Heart left ventricle (tissue), 16 donors: ENCODE measurements at regions not wholly inside any gene's neighbourhood (a gene's known extent, or its start where the extent isn't known, plus 50 kb on each side); places are given as distances from the start of the nearest gene placed in this dataset.
A peak's percentile ranks its signal among the peaks of the same experiment; 100 is the strongest.
"Not testable (repeated sequence)": the region's sequence is repeated elsewhere in the genome, so short reads cannot be mapped to it uniquely, and the experiment has no call there.

Experiments used
- ATAC-seq, 4 donors: fragments of 200-7000 bp; cut with Tn5 transposase; one replicate each; pipeline ENCODE4 v1.9.1; 2020 to 2022; ENCODE audit warnings: moderate library complexity in 4 of 4, mild to moderate bottlenecking in 3 of 4, moderate number of reproducible peaks in 1 of 4
- DNase-seq, 5 donors: peaks; one replicate each; pipeline ENCODE4 v3.0.0-alpha.2; 2020
- H3K27ac ChIP-seq, 12 donors: fragments of 200-600 bp; sonication (generic) in 4 of 12; one replicate each; pipeline versions ENCODE4 v1.5.0 to v1.8.0; 2016 to 2022; ENCODE audit warnings: mild to moderate bottlenecking in 2 of 12
- H3K27me3 ChIP-seq, 9 donors: fragments of 200-600 bp; sonication (generic) in 2 of 9; one replicate each; pipeline versions ENCODE4 v1.5.1 to v1.8.0; 2016 to 2022; ENCODE audit warnings: mild to moderate bottlenecking in 3 of 9
- H3K36me3 ChIP-seq, 9 donors: fragments of 200-600 bp; sonication (generic) in 2 of 9; one replicate each; pipeline versions ENCODE4 v1.5.0 to v1.8.0; 2018 to 2022; ENCODE audit warnings: mild to moderate bottlenecking in 2 of 9
- H3K4me1 ChIP-seq, 12 donors: fragments of 200-600 bp; sonication (generic) in 4 of 12; one replicate each; pipeline versions ENCODE4 v1.5.0 to v1.8.0; 2016 to 2022; ENCODE audit warnings: mild to moderate bottlenecking in 3 of 12
- H3K4me3 ChIP-seq, 12 donors: fragments of 200-600 bp; sonication (generic) in 4 of 12; one replicate each; pipeline versions ENCODE4 v1.5.0 to v1.8.0; 2017 to 2022; ENCODE audit warnings: mild to moderate bottlenecking in 9 of 12, moderate library complexity in 4 of 12
- H3K9me3 ChIP-seq, 12 donors: fragments of 200-600 bp; sonication (generic) in 4 of 12; one replicate each; pipeline versions ENCODE4 v1.5.0 to v1.8.0; 2016 to 2022; ENCODE audit warnings: mild to moderate bottlenecking in 1 of 12
- POLR2A ChIP-seq, 2 donors: fragments of 450-650 bp; IDR thresholded peaks; one replicate each; pipeline ENCODE4 v1.6.1; 2017; ENCODE audit warnings: antibody characterized with exemption in 2 of 2, mild to moderate bottlenecking in 2 of 2, moderate library complexity in 2 of 2
- WGBS, 4 donors: extraction: QIAGEN DNeasy Blood & Tissue Kit in 2 of 4; methylation state at CpG; one replicate each; pipeline versions ENCODE4 v1.1.5 to v1.1.7; 2013 to 2018; 5-methylcytosine and 5-hydroxymethylcytosine counted together
- intact Hi-C, 10 donors: fragments of 100-400 bp; cut with DNase I; formaldehyde crosslinking; loops; one replicate each; pipeline versions ENCODE4 v1.11.1 to v1.14.2; 2022
- TF ChIP-seq, protein P1 (sequence below), 12 donors: fragments of 200-600 bp; sonication (generic) in 4 of 12; IDR thresholded peaks; one replicate each; pipeline versions ENCODE4 v1.5.0 to v1.8.0; 2018 to 2022; ENCODE audit warnings: antibody characterized with exemption in 12 of 12, mild to moderate bottlenecking in 5 of 12
- donor health status: ischemic (EF 13 %, LVEDD 7.1; RV severe dilation, severe dysfunction).
- donor health status: healthy with polysubstance abuse.
- donor health status: DM: no; HTN: yes; CAD: no.
- donor health status: DM: no; HTN: no; CAD: no.
- donor health status: ischemic (EF 25% LVEDD 6.9; RV normal size, moderate dysfunction).
- donor health status: ischemic (EF 25% LVEDD 5.7; RV mildly dilated, moderate dysfunction).
- donor health status: healthy.
- donor health status: DM: yes; HTN: yes; CAD: no.
- donor health status: ischemic (EF 35%, LVEDD 5.7; RV mildly dilated, moderate dysfunction).
- donor health status: nonischemic (EF 11% LVEDD 7.7; RV severe dilation, severe dysfunction).
- donor health status: DM: yes; HTN: yes; CAD: no.
- donor health status: PGD.
- donor health status: ischemic (EF 29% LVEDD 5.4; RV normal size, mild dysfunction).
- donor health status: nonischemic (EF 23%, LVEDD 6.1; RV moderate dilation, normal function).

DNA sequence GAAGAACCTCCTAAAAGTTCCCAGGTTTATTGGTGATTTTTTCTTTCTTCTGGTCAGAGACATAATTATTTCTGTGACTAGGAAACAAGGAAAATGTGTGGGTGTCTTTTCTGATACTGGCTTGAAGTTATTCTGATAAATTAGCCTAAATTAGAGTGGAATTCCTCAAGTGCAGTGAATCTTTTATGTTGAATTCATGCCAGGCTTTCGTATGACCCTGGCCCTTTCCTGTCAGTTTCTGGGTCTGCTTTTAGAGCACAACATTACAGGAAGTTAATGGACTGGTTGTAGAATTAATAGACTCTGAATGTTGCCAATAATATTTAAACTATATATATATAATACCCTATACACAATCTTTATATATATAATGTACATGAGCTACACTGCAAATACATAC is 230.6 kb upstream of the KIAA1217 start:
- TF ChIP-seq, protein P1, sequence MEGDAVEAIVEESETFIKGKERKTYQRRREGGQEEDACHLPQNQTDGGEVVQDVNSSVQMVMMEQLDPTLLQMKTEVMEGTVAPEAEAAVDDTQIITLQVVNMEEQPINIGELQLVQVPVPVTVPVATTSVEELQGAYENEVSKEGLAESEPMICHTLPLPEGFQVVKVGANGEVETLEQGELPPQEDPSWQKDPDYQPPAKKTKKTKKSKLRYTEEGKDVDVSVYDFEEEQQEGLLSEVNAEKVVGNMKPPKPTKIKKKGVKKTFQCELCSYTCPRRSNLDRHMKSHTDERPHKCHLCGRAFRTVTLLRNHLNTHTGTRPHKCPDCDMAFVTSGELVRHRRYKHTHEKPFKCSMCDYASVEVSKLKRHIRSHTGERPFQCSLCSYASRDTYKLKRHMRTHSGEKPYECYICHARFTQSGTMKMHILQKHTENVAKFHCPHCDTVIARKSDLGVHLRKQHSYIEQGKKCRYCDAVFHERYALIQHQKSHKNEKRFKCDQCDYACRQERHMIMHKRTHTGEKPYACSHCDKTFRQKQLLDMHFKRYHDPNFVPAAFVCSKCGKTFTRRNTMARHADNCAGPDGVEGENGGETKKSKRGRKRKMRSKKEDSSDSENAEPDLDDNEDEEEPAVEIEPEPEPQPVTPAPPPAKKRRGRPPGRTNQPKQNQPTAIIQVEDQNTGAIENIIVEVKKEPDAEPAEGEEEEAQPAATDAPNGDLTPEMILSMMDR (IDR thresholded peaks at IDR 0.05): no peak
- TF ChIP-seq POLR2A (IDR thresholded peaks at IDR 0.05): no peak
- H3K27me3 ChIP-seq: no peaks in the 10 kb centered on the region
- WGBS, 4 donors: 32 to 57% (median 51%) methylated on average over 1 of the region's 1 CpG
- H3K36me3 ChIP-seq: no peaks in the 10 kb centered on the region
- DNase-seq (no peak), ATAC-seq (no peak)
- no peak overlapping the region for H3K27ac ChIP-seq
- H3K4me1 ChIP-seq: peaks cover 0 to 8% (median 0%) of the 10 kb centered on the region in 12 donors
- intact Hi-C loops: no loop called here
- H3K4me3 ChIP-seq: no peak overlapping the region
- no peaks in the 10 kb centered on the region for H3K9me3 ChIP-seq

DNA sequence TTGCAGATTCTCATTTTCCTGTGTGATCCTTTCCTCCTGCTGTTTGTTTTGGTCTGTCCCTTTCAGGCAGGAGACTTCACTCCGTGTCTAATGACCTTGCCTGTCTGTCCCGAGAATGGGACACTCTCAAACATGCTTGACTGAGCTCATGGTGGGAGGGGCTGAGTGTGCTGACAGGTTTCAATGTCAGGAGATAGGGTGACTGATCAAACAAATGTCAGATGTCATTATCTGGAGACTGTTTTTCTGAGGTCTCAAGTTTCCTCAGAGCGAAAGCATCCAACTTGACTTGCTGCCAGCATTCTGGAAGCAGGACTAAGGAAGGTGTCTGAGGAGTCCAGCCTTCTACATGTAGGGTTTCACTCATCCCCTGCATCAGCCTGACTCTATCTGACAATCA is 228.8 kb upstream of the KIAA1217 start:
- Histone ChIP-seq H3K4me1 (peaks cover 0 to 8% (median 0%) of the 10 kb centered on the region in 12 donors), H3K36me3 (no peaks in the 10 kb centered on the region), H3K4me3 (no peak overlapping the region), H3K9me3 (peaks cover 0 to 6% (median 0%) of the 10 kb centered on the region in 12 donors), H3K27me3 (no peaks in the 10 kb centered on the region), H3K27ac (no peak overlapping the region)
- no peak for TF ChIP-seq POLR2A (IDR thresholded peaks at IDR 0.05)
- TF ChIP-seq, protein P1 (IDR thresholded peaks at IDR 0.05): no peak
- ATAC-seq (peak in 2 of 4 donors; percentile 59 to 71), DNase-seq (no peak)
- intact Hi-C loops: no loop called here
- 8 to 22% (median 18%) methylated on average over 3 of the region's 3 CpGs for WGBS, 4 donors

DNA sequence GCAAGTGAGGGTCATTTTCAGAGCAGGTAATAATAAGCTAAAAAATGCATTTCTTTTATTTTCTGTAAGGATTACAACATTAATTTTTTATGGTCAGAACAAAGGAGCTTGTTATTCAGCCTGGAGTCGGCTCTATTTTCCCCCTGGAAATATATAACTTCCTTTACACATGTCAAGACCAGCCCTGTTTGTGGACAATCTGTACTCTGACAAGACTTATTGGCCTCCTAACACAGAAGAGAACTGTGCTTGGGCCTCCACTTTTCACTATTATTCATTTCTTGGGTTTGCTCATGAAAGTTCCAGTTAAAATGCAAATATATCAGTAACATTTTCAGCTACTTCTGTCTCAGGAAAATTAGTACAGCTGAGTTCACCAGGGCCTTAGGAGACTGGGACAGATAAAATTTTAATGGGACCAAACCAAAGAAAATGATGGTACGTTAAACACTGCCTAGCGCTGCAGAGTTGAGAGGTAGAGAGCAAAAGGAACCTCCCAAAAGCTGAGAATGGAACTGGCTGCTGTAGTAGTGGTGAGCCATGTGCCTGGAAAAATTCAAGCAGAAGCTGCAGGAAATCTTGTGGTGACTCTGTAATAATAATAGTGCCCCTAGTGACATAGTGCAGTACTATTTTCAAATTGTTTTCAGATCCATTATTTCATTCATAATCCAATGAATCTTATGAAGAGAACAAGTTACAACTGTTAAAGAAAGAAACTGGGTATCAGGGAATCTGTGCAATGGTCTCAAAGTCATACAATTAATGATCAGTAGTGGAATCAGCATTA is 227.2 kb upstream of the KIAA1217 start:
- DNase-seq (no peak), ATAC-seq (no peak)
- Histone ChIP-seq H3K27me3 (no peaks in the 10 kb centered on the region), H3K9me3 (peaks cover 0 to 6% (median 0%) of the 10 kb centered on the region in 12 donors), H3K27ac (no peak overlapping the region), H3K4me3 (no peak overlapping the region), H3K4me1 (peaks cover 0 to 8% (median 0%) of the 10 kb centered on the region in 12 donors), H3K36me3 (no peaks in the 10 kb centered on the region)
- no peak for TF ChIP-seq POLR2A (IDR thresholded peaks at IDR 0.05)
- TF ChIP-seq, protein P1 (IDR thresholded peaks at IDR 0.05): peak in 2 of 12 donors; percentile 7 to 14
- intact Hi-C loops: no loop called here
- 70 to 81% (median 78%) methylated on average over 3 of the region's 3 CpGs for WGBS, 4 donors

DNA sequence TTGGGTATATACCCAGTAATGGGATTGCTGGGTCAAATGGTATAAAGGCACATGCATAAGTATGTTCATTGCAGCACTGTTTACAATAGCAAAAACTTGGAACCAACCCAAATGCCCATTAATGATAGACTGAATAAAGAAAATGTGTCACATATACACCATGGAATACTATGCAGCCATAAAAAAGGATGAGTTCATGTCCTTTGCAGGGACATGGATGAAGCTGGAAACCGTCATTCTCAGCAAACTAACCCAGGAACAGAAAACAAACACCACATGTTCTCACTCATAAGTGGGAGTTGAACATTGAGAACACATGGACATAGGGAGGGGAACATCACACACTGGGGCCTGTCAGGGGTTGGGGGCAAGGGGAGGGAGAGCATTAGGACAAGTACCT is 224.5 kb upstream of the KIAA1217 start:
- H3K4me3 ChIP-seq, ATAC-seq, DNase-seq, H3K27ac ChIP-seq, H3K9me3 ChIP-seq, H3K27me3 ChIP-seq, intact Hi-C loops, H3K4me1 ChIP-seq, H3K36me3 ChIP-seq: not testable (repeated sequence)
- 82 to 100% (median 93%) methylated on average over 1 of the region's 1 CpG for WGBS, 4 donors
